Nephron progenitor cell (in vitro differentiated cells): ENCODE measurements at regions not wholly inside any gene's neighbourhood (a gene's known extent, or its start where the extent isn't known, plus 50 kb on each side); places are given as distances from the start of the nearest gene placed in this dataset.

Experiments used
- DNase-seq: peaks from one replicate; pipeline ENCODE4 v3.0.0; 2021
- H3K27ac Mint-ChIP-seq: 2 replicates; pipeline ENCODE4 v1.8.0; 2021; ENCODE audit warnings: mild to moderate bottlenecking, moderate library complexity, mixed read lengths
- H3K27me3 Mint-ChIP-seq: 2 replicates; pipeline ENCODE4 v1.8.0; 2021; ENCODE audit warnings: mild to moderate bottlenecking, low read depth, mixed read lengths; ENCODE audit not compliant: poor library complexity
- H3K36me3 Mint-ChIP-seq: 2 replicates; pipeline ENCODE4 v1.8.0; 2021; ENCODE audit warnings: low read depth, mixed read lengths
- H3K4me1 Mint-ChIP-seq: 2 replicates; pipeline ENCODE4 v1.8.0; 2021; ENCODE audit warnings: mixed read lengths
- H3K4me3 Mint-ChIP-seq: 2 replicates; pipeline ENCODE4 v1.8.0; 2021; ENCODE audit warnings: mild to moderate bottlenecking, moderate library complexity, mixed read lengths
- H3K9me3 Mint-ChIP-seq: 2 replicates; pipeline ENCODE4 v1.8.0; 2021; ENCODE audit warnings: mild to moderate bottlenecking, moderate library complexity, mixed read lengths
- TF ChIP-seq, protein P1 (sequence below): fragments of 200-600 bp; sonication (generic); IDR thresholded peaks from 2 replicates; pipeline ENCODE4 v1.5.0; 2021; ENCODE audit warnings: antibody characterized with exemption

DNA sequence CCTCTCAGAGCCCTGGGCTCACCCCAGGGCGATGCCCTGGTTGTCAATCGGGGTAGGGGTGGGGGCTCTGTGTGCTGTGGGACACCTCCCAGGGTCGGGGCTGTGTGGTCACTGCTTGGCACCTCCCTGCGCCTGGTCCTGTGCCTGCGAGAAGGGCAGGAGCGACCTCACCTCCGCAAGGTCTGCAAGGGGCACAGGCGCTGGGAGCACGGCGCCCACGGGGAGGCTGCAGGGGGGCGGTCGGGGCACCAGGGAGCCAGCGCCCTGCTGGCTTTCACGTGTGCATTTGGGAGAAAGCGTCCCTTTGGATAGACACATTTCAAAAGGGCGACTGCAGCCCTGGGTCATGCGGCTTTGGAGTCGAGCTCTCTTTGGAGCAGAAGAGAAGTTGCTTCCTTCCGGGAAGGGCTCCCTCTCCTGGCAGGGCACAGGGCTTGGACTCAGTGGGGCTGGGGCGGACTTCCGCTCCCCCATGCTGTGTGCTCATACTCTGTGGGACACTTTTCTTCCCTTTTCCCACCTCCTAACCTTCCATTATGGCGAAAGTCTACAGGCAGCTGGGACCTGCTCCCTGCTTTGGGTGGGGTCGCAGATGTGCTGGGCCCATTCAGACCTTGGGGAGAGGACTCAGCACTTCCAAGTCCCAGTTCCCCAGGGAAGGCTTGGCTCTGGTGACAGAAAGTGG lies 52.9 kb upstream of the SLC28A3 start:
- Mint-ChIP-seq H3K4me1 (peaks cover 28% of the 10 kb centered on the region), H3K4me3 (no peak overlapping the region), H3K36me3 (no peaks in the 10 kb centered on the region), H3K27me3 (peaks cover 15% of the 10 kb centered on the region), H3K27ac (no peak overlapping the region), H3K9me3 (no peaks in the 10 kb centered on the region)
- DNase-seq, result peak; percentile 7
- TF ChIP-seq, protein P1, sequence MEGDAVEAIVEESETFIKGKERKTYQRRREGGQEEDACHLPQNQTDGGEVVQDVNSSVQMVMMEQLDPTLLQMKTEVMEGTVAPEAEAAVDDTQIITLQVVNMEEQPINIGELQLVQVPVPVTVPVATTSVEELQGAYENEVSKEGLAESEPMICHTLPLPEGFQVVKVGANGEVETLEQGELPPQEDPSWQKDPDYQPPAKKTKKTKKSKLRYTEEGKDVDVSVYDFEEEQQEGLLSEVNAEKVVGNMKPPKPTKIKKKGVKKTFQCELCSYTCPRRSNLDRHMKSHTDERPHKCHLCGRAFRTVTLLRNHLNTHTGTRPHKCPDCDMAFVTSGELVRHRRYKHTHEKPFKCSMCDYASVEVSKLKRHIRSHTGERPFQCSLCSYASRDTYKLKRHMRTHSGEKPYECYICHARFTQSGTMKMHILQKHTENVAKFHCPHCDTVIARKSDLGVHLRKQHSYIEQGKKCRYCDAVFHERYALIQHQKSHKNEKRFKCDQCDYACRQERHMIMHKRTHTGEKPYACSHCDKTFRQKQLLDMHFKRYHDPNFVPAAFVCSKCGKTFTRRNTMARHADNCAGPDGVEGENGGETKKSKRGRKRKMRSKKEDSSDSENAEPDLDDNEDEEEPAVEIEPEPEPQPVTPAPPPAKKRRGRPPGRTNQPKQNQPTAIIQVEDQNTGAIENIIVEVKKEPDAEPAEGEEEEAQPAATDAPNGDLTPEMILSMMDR, result no peak

DNA sequence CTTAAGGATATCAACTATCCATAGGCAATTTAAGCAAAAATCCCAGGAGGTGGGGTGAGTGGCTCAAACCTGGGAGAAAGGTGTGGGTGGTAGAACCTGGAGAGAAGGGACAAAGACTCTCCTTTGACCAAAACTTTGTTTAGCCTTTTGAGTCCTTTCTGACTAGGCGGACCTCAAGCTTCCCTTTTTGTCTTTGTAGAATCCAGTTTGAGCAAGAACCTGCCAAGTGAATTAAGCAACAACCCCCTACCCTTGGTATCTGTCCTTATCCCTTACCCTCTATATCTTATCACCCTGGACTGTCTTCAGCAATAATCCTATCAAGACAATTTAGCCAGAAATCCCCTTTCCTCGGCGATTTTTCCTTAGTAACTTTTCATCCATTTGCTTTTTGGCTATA lies 53.5 kb upstream of the SLC28A3 start:
- Mint-ChIP-seq H3K27ac (no peak overlapping the region), H3K9me3 (no peaks in the 10 kb centered on the region), H3K36me3 (no peaks in the 10 kb centered on the region), H3K27me3 (peaks cover 15% of the 10 kb centered on the region), H3K4me1 (peaks cover 28% of the 10 kb centered on the region), H3K4me3 (no peak overlapping the region)
- DNase-seq, result no peak
- TF ChIP-seq, protein P1, result no peak

DNA sequence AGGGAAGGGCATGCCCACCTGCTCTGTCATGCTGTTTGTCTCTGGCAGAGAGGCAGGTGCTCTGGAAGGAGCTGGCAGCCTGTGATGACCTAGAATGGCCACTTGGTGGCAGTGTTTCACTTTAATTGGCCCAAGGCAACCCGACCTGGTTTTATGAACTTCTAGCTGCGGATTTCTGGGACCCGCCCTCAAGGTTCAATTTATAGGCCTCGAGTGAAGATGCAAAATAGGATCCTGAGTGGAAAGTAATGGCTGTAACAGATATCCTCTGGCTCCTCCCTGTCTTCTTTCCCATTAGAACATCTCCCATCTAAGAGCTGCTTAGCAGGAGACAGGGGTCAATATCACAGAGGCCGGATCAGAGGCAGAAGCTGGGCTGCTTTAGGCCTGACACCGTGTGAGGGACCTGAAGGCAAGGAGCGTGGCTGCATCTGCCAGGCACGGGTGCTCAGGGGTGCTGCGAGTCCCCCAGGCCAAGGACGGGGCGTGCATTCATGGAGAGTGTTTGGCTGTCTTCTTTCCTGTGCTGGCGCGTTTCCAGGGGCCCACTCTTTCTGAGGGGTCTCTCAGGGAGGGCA lies 56.7 kb upstream of the SLC28A3 start:
- TF ChIP-seq, protein P1, result peak; percentile 94
- H3K9me3 Mint-ChIP-seq, result peaks cover 8% of the 10 kb centered on the region
- H3K4me3 Mint-ChIP-seq, result no peak overlapping the region
- H3K27ac Mint-ChIP-seq, result peak overlapping the region; percentile 57
- peaks cover 13% of the 10 kb centered on the region for H3K27me3 Mint-ChIP-seq
- H3K4me1 Mint-ChIP-seq, result peaks cover 10% of the 10 kb centered on the region
- peak; percentile 81 for DNase-seq
- peaks cover 4% of the 10 kb centered on the region for H3K36me3 Mint-ChIP-seq

DNA sequence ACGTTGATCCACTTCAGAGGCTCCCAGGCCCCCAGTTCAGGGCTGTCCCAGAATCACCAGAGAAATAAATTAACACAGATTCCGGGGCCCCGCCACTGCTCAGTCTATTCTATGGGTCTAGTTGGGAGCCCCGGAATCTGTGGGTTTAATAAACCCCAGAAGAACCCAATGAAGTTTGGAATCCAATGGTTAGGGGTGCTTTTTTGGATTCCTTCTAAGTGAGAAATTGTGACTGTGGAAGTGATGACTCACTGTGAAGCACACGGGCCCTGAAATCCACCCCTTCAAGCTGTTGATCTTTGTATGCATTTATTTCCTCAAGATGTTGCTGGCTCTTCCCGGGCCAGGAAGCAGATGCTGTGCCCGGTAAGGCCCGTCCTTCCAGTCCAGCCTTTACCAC lies 57.3 kb upstream of the SLC28A3 start:
- Mint-ChIP-seq H3K4me1 (peaks cover 10% of the 10 kb centered on the region), H3K27me3 (peaks cover 9% of the 10 kb centered on the region), H3K9me3 (peaks cover 8% of the 10 kb centered on the region), H3K4me3 (no peak overlapping the region), H3K36me3 (peaks cover 4% of the 10 kb centered on the region), H3K27ac (no peak overlapping the region)
- TF ChIP-seq, protein P1, result no peak
- DNase-seq, result peak; percentile 8

DNA sequence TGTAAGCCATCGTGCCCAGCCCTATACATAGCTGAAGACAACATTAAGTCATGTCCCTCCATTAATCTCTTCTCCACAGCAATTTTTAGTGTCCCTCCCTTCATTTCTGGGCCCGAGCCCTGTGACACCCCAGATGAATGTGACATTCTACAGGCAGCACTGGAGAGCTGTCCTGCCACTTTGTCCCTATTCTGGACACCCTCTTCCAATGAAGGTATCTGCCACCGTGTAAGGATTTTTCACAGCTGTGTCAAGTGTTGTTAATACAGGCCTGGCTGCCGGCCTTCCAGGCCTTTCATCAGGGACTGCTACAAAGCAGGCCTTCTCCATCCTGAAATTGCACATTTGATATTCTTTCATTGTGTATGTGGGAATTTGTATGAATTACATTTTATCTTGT lies 62.0 kb upstream of the SLC28A3 start:
- Mint-ChIP-seq H3K4me1 (peaks cover 10% of the 10 kb centered on the region), H3K27ac (no peak overlapping the region), H3K9me3 (peaks cover 15% of the 10 kb centered on the region), H3K4me3 (no peak overlapping the region), H3K27me3 (no peaks in the 10 kb centered on the region), H3K36me3 (peaks cover 10% of the 10 kb centered on the region)
- TF ChIP-seq, protein P1, result no peak
- no peak for DNase-seq

DNA sequence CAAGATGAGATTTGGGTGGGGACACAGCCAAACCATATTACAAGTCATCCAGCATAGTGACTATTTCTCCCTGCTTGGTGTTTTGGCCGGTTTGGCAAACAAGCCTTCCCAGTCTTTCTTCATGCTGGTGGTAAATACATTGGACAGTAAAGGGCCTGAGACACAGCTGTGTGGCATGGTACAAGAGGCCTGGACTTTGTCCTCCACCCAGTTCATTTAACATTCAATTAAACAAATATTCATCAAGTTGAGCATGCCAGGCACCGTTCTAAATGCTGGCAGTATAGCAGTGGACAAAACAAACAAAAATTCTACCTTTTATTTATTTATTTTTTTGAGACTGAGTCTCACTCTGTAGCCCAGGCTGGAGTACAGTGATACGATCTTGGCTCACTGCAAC lies 62.7 kb upstream of the SLC28A3 start:
- Mint-ChIP-seq H3K27ac (no peak overlapping the region), H3K4me3 (no peak overlapping the region), H3K4me1 (peaks cover 5% of the 10 kb centered on the region), H3K36me3 (peaks cover 10% of the 10 kb centered on the region), H3K27me3 (no peaks in the 10 kb centered on the region), H3K9me3 (peaks cover 19% of the 10 kb centered on the region)
- DNase-seq, result no peak
- TF ChIP-seq, protein P1, result no peak
